ENCODE measurements at regions not wholly inside any gene's neighbourhood (a gene's known extent, or its start where the extent isn't known, plus 50 kb on each side); places are given as distances from the start of the nearest gene placed in this dataset.

DNA sequence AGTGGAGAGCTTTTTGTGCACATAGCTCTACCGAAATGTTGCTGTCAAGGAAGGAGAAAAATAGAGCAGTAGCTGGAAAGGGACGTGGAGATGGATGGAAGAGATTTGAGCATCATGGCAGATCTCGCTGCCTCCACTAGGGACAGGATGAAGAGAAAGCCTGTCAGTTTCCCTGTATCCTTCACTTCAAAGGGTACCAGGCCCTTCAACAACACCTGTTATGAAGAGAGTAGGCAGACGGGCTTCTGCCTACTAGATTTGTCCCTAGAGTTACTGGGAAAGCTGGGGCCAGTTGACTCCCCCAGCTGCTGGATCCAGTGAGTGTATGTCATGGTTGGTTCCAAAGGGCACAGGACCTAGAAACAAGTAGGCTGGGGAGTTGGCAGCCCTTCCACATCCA, 150.8 kb downstream of the TLE3 start:
- TF ChIP-seq, protein P1, sequence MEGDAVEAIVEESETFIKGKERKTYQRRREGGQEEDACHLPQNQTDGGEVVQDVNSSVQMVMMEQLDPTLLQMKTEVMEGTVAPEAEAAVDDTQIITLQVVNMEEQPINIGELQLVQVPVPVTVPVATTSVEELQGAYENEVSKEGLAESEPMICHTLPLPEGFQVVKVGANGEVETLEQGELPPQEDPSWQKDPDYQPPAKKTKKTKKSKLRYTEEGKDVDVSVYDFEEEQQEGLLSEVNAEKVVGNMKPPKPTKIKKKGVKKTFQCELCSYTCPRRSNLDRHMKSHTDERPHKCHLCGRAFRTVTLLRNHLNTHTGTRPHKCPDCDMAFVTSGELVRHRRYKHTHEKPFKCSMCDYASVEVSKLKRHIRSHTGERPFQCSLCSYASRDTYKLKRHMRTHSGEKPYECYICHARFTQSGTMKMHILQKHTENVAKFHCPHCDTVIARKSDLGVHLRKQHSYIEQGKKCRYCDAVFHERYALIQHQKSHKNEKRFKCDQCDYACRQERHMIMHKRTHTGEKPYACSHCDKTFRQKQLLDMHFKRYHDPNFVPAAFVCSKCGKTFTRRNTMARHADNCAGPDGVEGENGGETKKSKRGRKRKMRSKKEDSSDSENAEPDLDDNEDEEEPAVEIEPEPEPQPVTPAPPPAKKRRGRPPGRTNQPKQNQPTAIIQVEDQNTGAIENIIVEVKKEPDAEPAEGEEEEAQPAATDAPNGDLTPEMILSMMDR (conservative IDR thresholded peaks at IDR 0.05; ENCODE audit: low read depth, low read length): no peak
- TF ChIP-seq SMC3 (IDR thresholded peaks at IDR 0.05; ENCODE audit: low read depth, low read length) (no peak), POLR2A (IDR thresholded peaks at IDR 0.05; ENCODE audit: low read depth, low read length) (no peak), NFE2L2 (IDR thresholded peaks at IDR 0.05; ENCODE audit: low read depth, low read length) (no peak), MAZ (IDR thresholded peaks at IDR 0.05; ENCODE audit: borderline replicate concordance, low read depth, low read length) (no peak), FOS (IDR thresholded peaks at IDR 0.05; ENCODE audit: low read depth, low read length) (no peak), RAD21 (IDR thresholded peaks at IDR 0.05; ENCODE audit: low read length) (no peak), BHLHE40 (IDR thresholded peaks at IDR 0.05; ENCODE audit: low read depth, low read length) (no peak)
- TF ChIP-seq, protein P2, sequence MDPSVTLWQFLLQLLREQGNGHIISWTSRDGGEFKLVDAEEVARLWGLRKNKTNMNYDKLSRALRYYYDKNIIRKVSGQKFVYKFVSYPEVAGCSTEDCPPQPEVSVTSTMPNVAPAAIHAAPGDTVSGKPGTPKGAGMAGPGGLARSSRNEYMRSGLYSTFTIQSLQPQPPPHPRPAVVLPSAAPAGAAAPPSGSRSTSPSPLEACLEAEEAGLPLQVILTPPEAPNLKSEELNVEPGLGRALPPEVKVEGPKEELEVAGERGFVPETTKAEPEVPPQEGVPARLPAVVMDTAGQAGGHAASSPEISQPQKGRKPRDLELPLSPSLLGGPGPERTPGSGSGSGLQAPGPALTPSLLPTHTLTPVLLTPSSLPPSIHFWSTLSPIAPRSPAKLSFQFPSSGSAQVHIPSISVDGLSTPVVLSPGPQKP (IDR thresholded peaks at IDR 0.05; ENCODE audit: borderline replicate concordance, low read depth, low read length): no peak
- TF ChIP-seq, protein P3, sequence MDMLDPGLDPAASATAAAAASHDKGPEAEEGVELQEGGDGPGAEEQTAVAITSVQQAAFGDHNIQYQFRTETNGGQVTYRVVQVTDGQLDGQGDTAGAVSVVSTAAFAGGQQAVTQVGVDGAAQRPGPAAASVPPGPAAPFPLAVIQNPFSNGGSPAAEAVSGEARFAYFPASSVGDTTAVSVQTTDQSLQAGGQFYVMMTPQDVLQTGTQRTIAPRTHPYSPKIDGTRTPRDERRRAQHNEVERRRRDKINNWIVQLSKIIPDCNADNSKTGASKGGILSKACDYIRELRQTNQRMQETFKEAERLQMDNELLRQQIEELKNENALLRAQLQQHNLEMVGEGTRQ (IDR thresholded peaks at IDR 0.05; ENCODE audit: low read depth, low read length): no peak
